ENCODE measurements at regions not wholly inside any gene's neighbourhood (a gene's known extent, or its start where the extent isn't known, plus 50 kb on each side); places are given as distances from the start of the nearest gene placed in this dataset.

- intact Hi-C loops (cut with DNase I) = no loop called here
- no peak for TF ChIP-seq CTCF (IDR thresholded peaks at IDR 0.05)
- TF ChIP-seq POLR2A (IDR thresholded peaks at IDR 0.05) = no peak
- DNase-seq = no peak
- Histone ChIP-seq H3K36me3 (replicated peaks in 1 of 2) (no peaks in the 10 kb centered on the region), H3K4me1 (replicated peaks in 1 of 2) (peaks cover 4 to 10% of the 10 kb centered on the region in 2 donors), H3K9me3 (replicated peaks in 1 of 3) (no peaks in the 10 kb centered on the region), H3K4me3 (no peak overlapping the region), H3K27ac (no peak overlapping the region), H3K27me3 (no peaks in the 10 kb centered on the region)
- 76 to 94% (median 90%) methylated on average over 1 of the region's 1 CpG for WGBS, 4 donors
Measured at GRCh38 chr3:27878014-27878383, 155.9 kb upstream of the EOMES start.

DNA sequence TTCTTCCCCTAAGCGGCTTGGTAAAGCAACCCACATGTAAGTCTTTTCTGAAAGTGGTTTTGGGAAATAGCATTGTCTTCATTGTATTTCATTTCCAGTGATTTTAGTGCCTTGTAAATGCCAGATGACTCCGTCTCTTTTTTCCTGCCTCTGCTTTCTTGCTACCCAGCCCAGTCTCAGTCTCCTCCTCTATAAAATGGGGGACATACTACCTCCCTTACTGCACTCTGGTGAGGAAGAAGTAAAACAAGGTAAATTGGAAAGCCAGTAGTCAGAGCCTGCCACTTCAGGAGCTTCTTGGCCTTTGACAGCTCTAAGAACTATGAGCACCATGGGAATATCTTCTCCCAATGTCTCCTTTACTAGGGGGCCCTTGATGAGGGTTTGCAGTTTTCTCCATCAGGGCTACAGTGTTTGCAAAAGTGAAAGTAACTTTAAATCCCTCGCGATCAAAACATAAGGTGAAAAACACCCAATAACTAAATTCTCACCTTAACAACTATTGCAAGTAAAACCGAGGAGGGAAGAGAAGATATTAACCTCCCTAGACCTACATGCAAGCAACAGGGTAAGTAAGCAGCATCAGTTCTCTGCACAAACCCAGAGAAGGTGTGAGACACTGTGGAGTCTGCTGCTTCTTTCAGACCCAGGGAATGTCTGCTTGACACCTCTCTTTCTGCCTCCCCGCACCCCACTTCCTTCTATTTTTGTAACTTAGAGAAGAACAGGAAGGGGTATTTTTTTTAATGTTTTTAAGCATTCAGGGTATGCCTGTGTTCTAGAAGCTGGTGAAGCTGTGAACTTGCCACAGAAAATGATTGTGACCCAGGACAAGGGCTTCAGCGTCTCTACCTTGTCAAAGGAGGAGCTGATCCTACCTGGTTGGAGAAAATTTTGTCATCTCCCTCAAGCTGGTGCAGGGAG is 159.1 kb upstream of the EOMES start:
- intact Hi-C loops (cut with DNase I) = no loop called here
- Histone ChIP-seq H3K36me3 (replicated peaks in 1 of 2) (no peaks in the 10 kb centered on the region), H3K9me3 (replicated peaks in 1 of 3) (no peaks in the 10 kb centered on the region), H3K27me3 (no peaks in the 10 kb centered on the region), H3K4me3 (no peak overlapping the region), H3K4me1 (replicated peaks in 1 of 2) (peaks cover 4 to 10% of the 10 kb centered on the region in 2 donors), H3K27ac (no peak overlapping the region)
- TF ChIP-seq POLR2A (IDR thresholded peaks at IDR 0.05) = no peak
- WGBS, 4 donors = 65 to 75% (median 67%) methylated on average over 7 of the region's 7 CpGs
- peak in 1 of 7 donors; percentile 12 for DNase-seq

DNA sequence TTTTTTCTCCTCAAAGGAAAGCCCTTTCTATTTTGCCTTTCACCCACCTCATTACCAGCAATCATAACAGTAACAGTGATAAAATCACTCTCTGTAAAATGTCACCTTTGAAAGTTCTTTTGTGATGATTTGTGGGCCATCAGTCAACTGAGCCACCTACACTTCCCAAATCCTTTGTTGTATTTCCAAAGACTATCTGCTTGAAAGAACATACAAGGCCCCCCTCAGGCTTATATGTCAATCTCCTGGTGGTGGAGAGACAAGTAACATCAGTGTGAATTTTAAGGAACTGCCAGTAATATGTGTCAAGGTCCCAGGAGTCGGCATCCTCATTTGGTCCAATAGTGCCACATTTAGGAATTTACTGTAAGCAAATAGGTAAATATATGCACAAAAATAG is 161.1 kb upstream of the EOMES start:
- WGBS, 4 donors = 41 to 59% (median 44%) methylated on average over 1 of the region's 1 CpG
- Histone ChIP-seq H3K4me1 (replicated peaks in 1 of 2) (no peaks in the 10 kb centered on the region), H3K36me3 (replicated peaks in 1 of 2) (no peaks in the 10 kb centered on the region), H3K27me3 (no peaks in the 10 kb centered on the region), H3K4me3 (no peak overlapping the region), H3K27ac (no peak overlapping the region), H3K9me3 (replicated peaks in 1 of 3) (no peaks in the 10 kb centered on the region)
- intact Hi-C loops (cut with DNase I) = no loop called here
- TF ChIP-seq POLR2A (IDR thresholded peaks at IDR 0.05) = no peak
- no peak for TF ChIP-seq CTCF (IDR thresholded peaks at IDR 0.05)
- no peak for DNase-seq

DNA sequence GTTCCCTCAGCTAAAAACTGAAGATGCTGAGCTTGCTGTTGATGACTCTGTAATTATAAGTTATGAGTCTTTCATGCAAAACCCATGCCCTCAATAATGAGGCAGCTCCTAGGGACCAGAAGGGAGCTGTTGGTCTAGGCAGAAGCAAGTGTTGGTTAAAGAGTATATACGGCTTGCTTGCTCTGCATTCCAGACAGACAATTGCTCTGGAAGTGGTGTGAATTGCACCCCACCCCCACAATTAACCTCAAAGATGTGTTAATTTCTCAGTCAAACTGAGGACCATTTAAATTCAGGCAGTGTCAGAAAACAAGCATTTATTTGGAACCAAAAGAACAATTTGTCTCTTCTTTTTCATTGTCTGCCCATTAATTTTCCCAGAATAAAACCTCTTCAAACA is 163.5 kb upstream of the EOMES start:
- Histone ChIP-seq H3K36me3 (replicated peaks in 1 of 2) (no peaks in the 10 kb centered on the region), H3K9me3 (replicated peaks in 1 of 3) (no peaks in the 10 kb centered on the region), H3K4me3 (no peak overlapping the region), H3K27ac (no peak overlapping the region), H3K4me1 (replicated peaks in 1 of 2) (no peaks in the 10 kb centered on the region), H3K27me3 (no peaks in the 10 kb centered on the region)
- DNase-seq = no peak
- intact Hi-C loops (cut with DNase I) = no loop called here
- TF ChIP-seq POLR2A (IDR thresholded peaks at IDR 0.05) (no peak), CTCF (IDR thresholded peaks at IDR 0.05) (no peak)
- WGBS, 4 donors = 27 to 47% (median 38%) methylated on average over 1 of the region's 1 CpG

DNA sequence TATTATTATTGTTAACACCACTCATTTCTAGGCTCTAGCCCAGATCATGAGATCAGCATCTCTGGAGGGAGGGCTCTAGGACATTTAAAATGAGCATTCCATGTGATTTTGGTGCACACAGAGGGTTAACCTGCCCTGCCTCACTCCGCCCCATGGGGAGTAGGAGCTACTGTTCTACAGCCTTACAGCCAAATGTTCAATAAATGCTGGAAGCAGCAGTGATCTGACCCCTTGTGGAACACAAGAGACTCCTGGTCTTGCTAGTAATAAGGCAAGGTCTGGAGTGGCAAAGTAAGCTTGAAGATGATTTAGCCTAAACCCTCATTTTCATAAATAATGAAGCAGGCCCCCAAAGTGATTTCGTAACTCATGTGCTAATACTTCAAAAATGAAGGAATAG is 166.4 kb upstream of the EOMES start:
- TF ChIP-seq CTCF (IDR thresholded peaks at IDR 0.05) (no peak), POLR2A (IDR thresholded peaks at IDR 0.05) (no peak)
- H3K27me3 ChIP-seq = no peaks in the 10 kb centered on the region
- 48 to 62% (median 52%) methylated on average over 2 of the region's 2 CpGs for WGBS, 4 donors
- H3K36me3 ChIP-seq (replicated peaks in 1 of 2) = no peaks in the 10 kb centered on the region
- H3K4me3 ChIP-seq = no peak overlapping the region
- no peak for DNase-seq
- H3K9me3 ChIP-seq (replicated peaks in 1 of 3) = no peaks in the 10 kb centered on the region
- no peak overlapping the region for H3K27ac ChIP-seq
- intact Hi-C loops (cut with DNase I) = no loop called here
- H3K4me1 ChIP-seq (replicated peaks in 1 of 2) = no peaks in the 10 kb centered on the region

Data from adrenal gland (tissue), 9 donors.